Smooth muscle cell (in vitro differentiated cells): ENCODE measurements at regions not wholly inside any gene's neighbourhood (a gene's known extent, or its start where the extent isn't known, plus 50 kb on each side); places are given as distances from the start of the nearest gene placed in this dataset.
A peak's percentile ranks its signal among the peaks of the same experiment; 100 is the strongest.
"Not testable (repeated sequence)": the region's sequence is repeated elsewhere in the genome, so short reads cannot be mapped to it uniquely, and the experiment has no call there.

Experiments used
- DNase-seq: peaks from one replicate; lab custom pipeline; 2025; ENCODE audit not compliant: unreplicated experiment; lab: John Stamatoyannopoulos, UW
- H2AFZ ChIP-seq: fragments of 200-600 bp; sonication (generic); 2 replicates; pipeline ENCODE4 v1.6.0; 2016; ENCODE audit warnings: antibody characterized with exemption, low read depth, mild to moderate bottlenecking
- H3F3A ChIP-seq: fragments of 200-600 bp; sonication (generic); 2 replicates; pipeline ENCODE4 v1.6.0; 2017; ENCODE audit warnings: antibody characterized with exemption, low read depth
- H3K27ac ChIP-seq: fragments of 200-600 bp; sonication (generic); 2 replicates; pipeline ENCODE4 v1.5.1; 2016; ENCODE audit warnings: low read depth, mild to moderate bottlenecking
- H3K27me3 ChIP-seq: fragments of 200-600 bp; sonication (generic); 2 replicates; pipeline ENCODE4 v1.6.1; 2016; ENCODE audit warnings: low read depth, mild to moderate bottlenecking
- H3K36me3 ChIP-seq: fragments of 200-600 bp; sonication (generic); 2 replicates; pipeline ENCODE4 v1.5.1; 2016; ENCODE audit warnings: low read depth
- H3K4me1 ChIP-seq: fragments of 200-600 bp; sonication (generic); 2 replicates; pipeline ENCODE4 v1.5.1; 2016; ENCODE audit warnings: low read depth
- H3K4me2 ChIP-seq: fragments of 200-600 bp; sonication (generic); 2 replicates; pipeline ENCODE4 v1.6.0; 2016; ENCODE audit warnings: mild to moderate bottlenecking
- H3K4me3 ChIP-seq: fragments of 200-600 bp; sonication (generic); 2 replicates; pipeline ENCODE4 v1.5.1; 2016; ENCODE audit warnings: mild to moderate bottlenecking
- H3K79me2 ChIP-seq: fragments of 200-600 bp; sonication (generic); 2 replicates; pipeline ENCODE4 v1.6.0; 2016; ENCODE audit warnings: low read depth, mild to moderate bottlenecking
- H3K9ac ChIP-seq: fragments of 200-600 bp; sonication (generic); 2 replicates; pipeline ENCODE4 v1.6.0; 2016; ENCODE audit warnings: low read depth
- H3K9me3 ChIP-seq: fragments of 200-600 bp; sonication (generic); replicated peaks from 2 replicates; pipeline ENCODE4 v1.5.1; 2016; ENCODE audit warnings: low read depth
- H4K20me1 ChIP-seq: fragments of 200-600 bp; sonication (generic); 2 replicates; pipeline ENCODE4 v1.6.0; 2016; ENCODE audit warnings: low read depth
- WGBS: methylation state at CpG from one replicate; pipeline ENCODE4 v1.1.7; 2016; ENCODE audit warnings: low lambda C conversion rate; 5-methylcytosine and 5-hydroxymethylcytosine counted together
- TF ChIP-seq, protein P1 (sequence below): fragments of 200-600 bp; sonication (generic); IDR thresholded peaks from 2 replicates; pipeline ENCODE4 v1.5.1; 2017; ENCODE audit warnings: borderline replicate concordance, mild to moderate bottlenecking, antibody characterized with exemption; ENCODE audit not compliant: insufficient read depth, poor library complexity, severe bottlenecking

DNA sequence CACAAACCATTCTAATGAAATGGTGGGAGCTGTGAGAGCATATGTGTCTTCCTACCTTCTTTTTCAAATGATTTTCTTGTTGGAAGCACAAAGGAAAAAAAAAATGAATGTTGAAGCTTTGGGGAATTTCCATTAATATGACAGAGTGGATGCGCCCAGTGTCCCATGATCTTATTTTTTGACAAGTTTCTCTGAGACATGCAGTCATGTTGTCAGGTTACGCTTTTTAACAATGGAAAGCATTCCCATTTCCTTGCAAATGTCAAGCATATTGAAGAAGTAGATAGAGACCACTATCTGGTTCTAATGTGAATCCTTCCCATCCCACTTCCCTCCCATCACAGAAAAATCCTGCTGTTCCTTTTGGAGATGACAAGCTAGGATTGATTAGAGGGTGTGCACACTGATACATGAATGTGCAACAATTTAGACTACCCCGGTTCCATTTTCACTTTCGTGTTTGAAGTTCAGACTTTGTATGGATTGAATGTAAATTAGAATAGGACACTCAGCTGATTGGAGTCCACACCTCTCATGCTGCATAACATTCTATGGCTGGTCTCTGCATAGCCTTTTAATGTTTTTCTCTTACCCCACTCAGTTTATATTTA, 919.4 kb downstream of the TLE4 start:
- Histone ChIP-seq H3K36me3 (no peaks in the 10 kb centered on the region), H3K79me2 (no peaks in the 10 kb centered on the region), H3K9ac (no peak overlapping the region), H3K27ac (no peak overlapping the region), H3K27me3 (no peaks in the 10 kb centered on the region), H3K9me3 (no peaks in the 10 kb centered on the region), H3K4me3 (no peak overlapping the region), H3K4me1 (no peaks in the 10 kb centered on the region), H3K4me2 (no peak overlapping the region), H3F3A (no peaks in the 10 kb centered on the region), H2AFZ (no peak overlapping the region), H4K20me1 (no peaks in the 10 kb centered on the region)
- TF ChIP-seq, protein P1, sequence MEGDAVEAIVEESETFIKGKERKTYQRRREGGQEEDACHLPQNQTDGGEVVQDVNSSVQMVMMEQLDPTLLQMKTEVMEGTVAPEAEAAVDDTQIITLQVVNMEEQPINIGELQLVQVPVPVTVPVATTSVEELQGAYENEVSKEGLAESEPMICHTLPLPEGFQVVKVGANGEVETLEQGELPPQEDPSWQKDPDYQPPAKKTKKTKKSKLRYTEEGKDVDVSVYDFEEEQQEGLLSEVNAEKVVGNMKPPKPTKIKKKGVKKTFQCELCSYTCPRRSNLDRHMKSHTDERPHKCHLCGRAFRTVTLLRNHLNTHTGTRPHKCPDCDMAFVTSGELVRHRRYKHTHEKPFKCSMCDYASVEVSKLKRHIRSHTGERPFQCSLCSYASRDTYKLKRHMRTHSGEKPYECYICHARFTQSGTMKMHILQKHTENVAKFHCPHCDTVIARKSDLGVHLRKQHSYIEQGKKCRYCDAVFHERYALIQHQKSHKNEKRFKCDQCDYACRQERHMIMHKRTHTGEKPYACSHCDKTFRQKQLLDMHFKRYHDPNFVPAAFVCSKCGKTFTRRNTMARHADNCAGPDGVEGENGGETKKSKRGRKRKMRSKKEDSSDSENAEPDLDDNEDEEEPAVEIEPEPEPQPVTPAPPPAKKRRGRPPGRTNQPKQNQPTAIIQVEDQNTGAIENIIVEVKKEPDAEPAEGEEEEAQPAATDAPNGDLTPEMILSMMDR: no peak
- DNase-seq: no peak
- 98% methylated on average over 4 of the region's 4 CpGs for WGBS

DNA sequence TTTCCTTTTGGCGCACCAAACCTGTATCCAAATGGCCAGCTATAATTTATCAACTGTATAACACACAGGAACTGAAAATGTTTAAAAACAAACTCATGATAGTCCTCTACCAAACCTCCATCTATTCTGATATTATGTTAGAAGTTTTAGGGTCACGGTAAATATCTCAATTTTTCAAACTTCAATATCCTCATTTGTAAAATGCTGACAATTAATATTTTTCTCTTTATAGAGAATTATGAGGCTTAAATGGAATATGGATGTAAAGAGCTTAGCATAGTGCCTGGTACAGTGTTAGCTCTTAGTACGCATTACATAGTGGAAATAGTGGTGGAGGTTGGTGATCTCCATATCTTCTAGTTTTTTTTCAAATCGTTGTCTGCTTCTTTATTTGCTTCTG, 917.6 kb downstream of the TLE4 start:
- H3K4me3 ChIP-seq: no peak overlapping the region
- no peak overlapping the region for H3K9ac ChIP-seq
- no peaks in the 10 kb centered on the region for H3K9me3 ChIP-seq
- H3K79me2 ChIP-seq: no peaks in the 10 kb centered on the region
- H3F3A ChIP-seq: no peaks in the 10 kb centered on the region
- WGBS: 97% methylated on average over 4 of the region's 4 CpGs
- H3K4me1 ChIP-seq: no peaks in the 10 kb centered on the region
- no peak overlapping the region for H2AFZ ChIP-seq
- no peaks in the 10 kb centered on the region for H3K27me3 ChIP-seq
- DNase-seq: no peak
- no peaks in the 10 kb centered on the region for H4K20me1 ChIP-seq
- no peak overlapping the region for H3K27ac ChIP-seq
- no peaks in the 10 kb centered on the region for H3K36me3 ChIP-seq
- TF ChIP-seq, protein P1: no peak
- H3K4me2 ChIP-seq: no peak overlapping the region

DNA sequence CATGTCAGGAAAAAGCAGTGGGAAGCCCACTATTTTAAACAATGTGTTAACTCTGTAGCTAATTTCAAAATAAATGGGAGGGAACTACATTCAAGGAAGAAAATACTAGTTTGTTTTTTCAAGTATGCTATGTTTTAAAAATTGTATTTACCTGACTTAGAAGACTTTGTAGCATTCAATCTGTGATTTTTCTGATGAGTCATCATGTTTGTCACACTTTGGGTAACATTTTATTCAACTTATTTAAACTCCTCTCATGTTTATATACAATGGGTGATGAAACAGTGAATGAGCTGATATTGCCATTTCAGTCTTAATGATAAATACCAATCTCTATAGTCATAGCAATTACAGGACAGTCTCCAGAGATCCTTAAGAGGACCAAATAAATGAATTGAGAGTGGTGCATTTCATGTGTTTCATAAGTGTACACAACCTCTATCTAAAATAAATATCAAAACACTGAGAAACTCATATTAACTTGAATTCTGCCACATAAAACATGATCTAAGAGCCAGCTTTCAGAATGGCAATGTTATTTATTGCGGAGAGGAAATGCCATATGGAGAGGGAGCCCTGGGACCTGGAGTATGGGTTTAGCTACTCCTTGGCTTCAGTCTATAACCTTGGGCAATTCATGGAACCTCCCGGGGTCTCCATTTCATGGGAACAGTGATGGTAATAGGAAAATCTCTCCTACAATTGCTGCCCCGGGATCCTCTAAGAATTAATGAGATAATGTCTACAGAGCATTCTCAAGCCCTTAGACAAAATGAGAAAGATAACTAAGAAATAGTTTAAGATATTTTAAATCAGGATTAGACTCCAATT, 913.9 kb downstream of the TLE4 start:
- WGBS: 96% methylated on average over 3 of the region's 3 CpGs

DNA sequence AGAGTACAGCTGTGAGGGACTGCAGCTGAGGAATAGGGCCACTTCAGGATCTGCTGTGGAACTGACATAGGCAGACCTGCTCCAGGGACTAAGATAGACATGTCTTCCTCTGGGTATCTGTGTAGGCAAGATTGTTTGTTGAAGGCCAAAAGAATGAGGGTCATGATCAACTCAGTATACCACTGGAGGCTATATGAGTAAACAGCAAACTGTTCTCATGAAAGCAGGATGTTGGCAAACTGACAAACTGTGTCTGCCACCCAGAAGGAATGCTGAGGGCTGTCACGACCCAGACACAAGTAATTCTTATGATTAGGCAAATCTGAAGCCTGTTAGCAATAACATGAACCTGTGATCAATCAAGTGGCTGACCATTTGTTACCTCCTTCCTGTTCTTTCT, 910.5 kb downstream of the TLE4 start:
- not testable (repeated sequence) for H2AFZ ChIP-seq, H3K79me2 ChIP-seq, H3K9me3 ChIP-seq, H3K36me3 ChIP-seq, H3K27me3 ChIP-seq, DNase-seq, H3K4me2 ChIP-seq, H3F3A ChIP-seq, H3K9ac ChIP-seq, H3K4me1 ChIP-seq, H3K27ac ChIP-seq, H4K20me1 ChIP-seq, H3K4me3 ChIP-seq
- WGBS: 39% methylated on average over 1 of the region's 1 CpG

More for the DNA sequence above, 913.9 kb downstream of the TLE4 start:
- H3K4me2 ChIP-seq: no peak overlapping the region
- TF ChIP-seq, protein P1: no peak
- H3K27ac ChIP-seq: peak overlapping the region; percentile 9
- H3K36me3 ChIP-seq: no peaks in the 10 kb centered on the region
- H3K4me1 ChIP-seq: no peaks in the 10 kb centered on the region
- H3K4me3 ChIP-seq: no peak overlapping the region
- peaks cover 4% of the 10 kb centered on the region for H3K9me3 ChIP-seq
- no peak overlapping the region for H2AFZ ChIP-seq
- no peaks in the 10 kb centered on the region for H4K20me1 ChIP-seq
- no peaks in the 10 kb centered on the region for H3K79me2 ChIP-seq
- H3K27me3 ChIP-seq: no peaks in the 10 kb centered on the region
- no peak for DNase-seq
- no peaks in the 10 kb centered on the region for H3F3A ChIP-seq
- no peak overlapping the region for H3K9ac ChIP-seq
